ENCODE measurements at regions not wholly inside any gene's neighbourhood (a gene's known extent, or its start where the extent isn't known, plus 50 kb on each side); places are given as distances from the start of the nearest gene placed in this dataset.

DNA sequence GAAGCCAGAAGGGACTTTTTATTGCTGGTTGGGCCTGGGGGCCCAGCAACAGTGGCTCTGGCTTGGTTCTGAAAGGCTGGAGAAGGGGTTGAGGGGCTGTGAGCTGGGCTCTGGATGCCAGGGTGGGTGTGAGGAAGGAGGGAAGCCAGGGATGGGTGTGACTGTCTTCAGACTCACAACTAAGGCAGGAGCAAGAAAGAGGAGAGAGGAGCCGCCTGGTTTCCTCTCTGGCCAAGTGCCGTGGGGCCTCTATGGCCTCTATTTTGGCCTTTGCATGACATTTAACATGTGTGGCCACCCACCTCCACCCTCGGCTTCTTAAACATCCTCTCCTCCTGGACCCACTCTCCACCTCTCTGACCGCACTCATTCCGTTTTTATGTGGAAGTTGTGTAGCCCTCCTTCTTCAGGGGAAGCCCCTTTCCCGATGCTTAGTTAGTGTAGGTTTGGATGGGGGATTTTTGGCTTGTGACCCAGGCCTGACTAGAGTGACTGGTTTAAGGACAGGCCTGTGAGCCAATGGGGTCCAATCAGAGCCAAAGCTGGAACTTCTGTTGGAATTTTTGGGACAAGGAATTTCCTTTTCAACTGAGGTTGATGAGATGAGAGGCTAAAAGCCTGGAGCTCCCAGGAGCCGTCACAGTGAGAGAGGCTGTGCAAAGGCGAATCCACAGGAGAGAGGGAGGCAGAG lies 517.8 kb downstream of the CCDC171 start:
- 84 to 91% methylated on average over 8 of the region's 8 CpGs for WGBS, 2 donors
- no peaks in the 10 kb centered on the region for H3K27me3 ChIP-seq
- no peak overlapping the region for H3K27ac ChIP-seq
- H3K36me3 ChIP-seq = no peaks in the 10 kb centered on the region
- DNase-seq = no peak
- H3K4me3 ChIP-seq (replicated peaks in 1 of 3) = no peak overlapping the region
- H3K4me1 ChIP-seq = no peaks in the 10 kb centered on the region
- intact Hi-C loops (cut with DNase I) = no loop called here
- no peaks in the 10 kb centered on the region for H3K9me3 ChIP-seq
- TF ChIP-seq, protein P1, sequence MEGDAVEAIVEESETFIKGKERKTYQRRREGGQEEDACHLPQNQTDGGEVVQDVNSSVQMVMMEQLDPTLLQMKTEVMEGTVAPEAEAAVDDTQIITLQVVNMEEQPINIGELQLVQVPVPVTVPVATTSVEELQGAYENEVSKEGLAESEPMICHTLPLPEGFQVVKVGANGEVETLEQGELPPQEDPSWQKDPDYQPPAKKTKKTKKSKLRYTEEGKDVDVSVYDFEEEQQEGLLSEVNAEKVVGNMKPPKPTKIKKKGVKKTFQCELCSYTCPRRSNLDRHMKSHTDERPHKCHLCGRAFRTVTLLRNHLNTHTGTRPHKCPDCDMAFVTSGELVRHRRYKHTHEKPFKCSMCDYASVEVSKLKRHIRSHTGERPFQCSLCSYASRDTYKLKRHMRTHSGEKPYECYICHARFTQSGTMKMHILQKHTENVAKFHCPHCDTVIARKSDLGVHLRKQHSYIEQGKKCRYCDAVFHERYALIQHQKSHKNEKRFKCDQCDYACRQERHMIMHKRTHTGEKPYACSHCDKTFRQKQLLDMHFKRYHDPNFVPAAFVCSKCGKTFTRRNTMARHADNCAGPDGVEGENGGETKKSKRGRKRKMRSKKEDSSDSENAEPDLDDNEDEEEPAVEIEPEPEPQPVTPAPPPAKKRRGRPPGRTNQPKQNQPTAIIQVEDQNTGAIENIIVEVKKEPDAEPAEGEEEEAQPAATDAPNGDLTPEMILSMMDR (IDR thresholded peaks at IDR 0.05) = no peak
- no peak for TF ChIP-seq POLR2A (IDR thresholded peaks at IDR 0.05)

- TF ChIP-seq POLR2A (IDR thresholded peaks at IDR 0.05) = no peak
- TF ChIP-seq, protein P1 (IDR thresholded peaks at IDR 0.05) = no peak
- WGBS, 2 donors = 85 to 90% methylated on average over 4 of the region's 4 CpGs
- Histone ChIP-seq H3K4me1 (no peaks in the 10 kb centered on the region), H3K27ac (no peak overlapping the region), H3K27me3 (no peaks in the 10 kb centered on the region), H3K36me3 (no peaks in the 10 kb centered on the region), H3K4me3 (replicated peaks in 1 of 3) (no peak overlapping the region), H3K9me3 (no peaks in the 10 kb centered on the region)
- DNase-seq = no peak
- intact Hi-C loops (cut with DNase I) = no loop called here
These were observed 518.6 kb downstream of the CCDC171 start for GRCh38 chr9:16071400-16071799.

DNA sequence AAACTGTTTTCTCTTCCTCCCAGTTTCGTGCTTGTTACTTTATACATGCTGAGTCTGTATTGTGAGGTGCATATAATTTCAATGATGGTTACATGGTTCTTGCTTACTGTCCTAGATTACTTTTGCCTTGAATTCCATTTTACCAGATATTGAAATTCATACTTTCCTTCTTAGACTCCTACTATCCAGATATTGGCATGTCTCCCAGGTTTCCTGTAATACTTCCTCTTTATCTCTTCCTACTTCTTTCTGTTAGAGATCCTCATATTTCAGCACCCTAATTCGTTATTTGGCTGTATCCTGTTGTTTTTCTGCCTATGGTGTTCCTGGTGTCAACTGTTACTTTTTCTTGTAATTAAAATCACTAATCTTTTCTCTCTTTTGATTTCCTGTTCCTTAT lies 522.1 kb downstream of the CCDC171 start:
- Histone ChIP-seq H3K27me3 (no peaks in the 10 kb centered on the region), H3K4me3 (replicated peaks in 1 of 3) (no peak overlapping the region), H3K9me3 (no peaks in the 10 kb centered on the region), H3K4me1 (no peaks in the 10 kb centered on the region), H3K36me3 (no peaks in the 10 kb centered on the region), H3K27ac (no peak overlapping the region)
- 57% methylated on average over 2 of the region's 2 CpGs for WGBS, 2 donors
- intact Hi-C loops (cut with DNase I) = no loop called here
- DNase-seq = no peak
- TF ChIP-seq, protein P1 (IDR thresholded peaks at IDR 0.05) = no peak
- no peak for TF ChIP-seq POLR2A (IDR thresholded peaks at IDR 0.05)

DNA sequence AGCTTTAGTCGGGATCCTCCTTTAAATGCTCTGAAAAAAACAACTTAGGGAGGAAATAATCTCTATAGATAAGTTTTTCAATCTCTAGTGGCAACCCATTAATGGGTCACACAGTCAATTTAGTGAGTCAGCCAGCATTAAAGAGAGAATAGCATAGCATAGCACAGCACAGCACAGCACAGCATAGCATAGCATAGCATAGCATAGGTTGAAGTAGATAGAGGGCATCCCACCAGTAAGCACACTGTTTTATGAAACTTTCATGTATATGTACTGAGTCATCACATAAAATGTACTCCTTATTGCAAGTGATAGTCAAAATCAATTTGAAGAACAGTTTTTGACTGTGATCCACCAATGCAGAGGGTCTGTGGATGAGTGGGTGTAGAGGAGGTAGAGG lies 522.9 kb downstream of the CCDC171 start:
- TF ChIP-seq, protein P1 (IDR thresholded peaks at IDR 0.05) = no peak
- TF ChIP-seq POLR2A (IDR thresholded peaks at IDR 0.05) = no peak
- H3K27me3 ChIP-seq = no peaks in the 10 kb centered on the region
- no peak overlapping the region for H3K27ac ChIP-seq
- no peaks in the 10 kb centered on the region for H3K9me3 ChIP-seq
- WGBS, 2 donors = 80 to 82% methylated on average over 1 of the region's 1 CpG
- DNase-seq = no peak
- intact Hi-C loops (cut with DNase I) = no loop called here
- no peaks in the 10 kb centered on the region for H3K36me3 ChIP-seq
- H3K4me1 ChIP-seq = no peaks in the 10 kb centered on the region
- no peak overlapping the region for H3K4me3 ChIP-seq (replicated peaks in 1 of 3)

DNA sequence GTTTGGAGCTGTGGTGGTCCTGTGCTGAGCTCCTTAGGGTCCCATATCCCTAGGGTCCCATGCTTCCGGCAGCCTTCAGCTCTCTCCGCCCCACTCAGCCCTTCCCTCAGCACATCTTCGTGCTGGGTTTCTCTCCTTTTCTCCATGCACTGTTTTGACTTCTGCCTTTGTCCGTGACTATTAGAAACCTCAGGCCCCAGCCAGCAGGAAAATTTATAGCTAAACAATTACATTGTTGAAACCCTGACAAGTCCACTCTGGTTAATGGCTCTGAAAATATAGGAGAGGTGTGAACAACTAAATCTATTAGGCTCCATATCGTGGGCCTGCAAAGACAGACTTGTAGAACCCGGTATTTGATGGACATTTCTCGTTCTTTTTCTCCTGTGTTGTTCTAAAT lies 523.7 kb downstream of the CCDC171 start:
- Histone ChIP-seq H3K27me3 (no peaks in the 10 kb centered on the region), H3K9me3 (no peaks in the 10 kb centered on the region), H3K4me1 (no peaks in the 10 kb centered on the region), H3K36me3 (no peaks in the 10 kb centered on the region), H3K4me3 (replicated peaks in 1 of 3) (no peak overlapping the region), H3K27ac (no peak overlapping the region)
- TF ChIP-seq, protein P1 (IDR thresholded peaks at IDR 0.05) = no peak
- no peak for TF ChIP-seq POLR2A (IDR thresholded peaks at IDR 0.05)
- intact Hi-C loops (cut with DNase I) = no loop called here
- 95% methylated on average over 7 of the region's 7 CpGs for WGBS, 2 donors
- DNase-seq = no peak
